Activated T-helper 1 cell treated with anti-CD3 and anti-CD28 coated beads, Interleukin-12 subunit alpha, Interleukin-12 subunit beta, Interleukin-2, Interleukin-4 antibody, amounts not matched to agents 30 ng/mL and 10 ng/mL and 1 ng/mL, durations not matched to agents 14 hours and 24 hours and 36 hours (primary cell): ENCODE measurements at regions not wholly inside any gene's neighbourhood (a gene's known extent, or its start where the extent isn't known, plus 50 kb on each side); places are given as distances from the start of the nearest gene placed in this dataset.

Source experiments
- DNase-seq: peaks from one replicate; pipeline ENCODE4 v3.0.0; 2021; ENCODE audit warnings: low spot score
- H3K27ac Mint-ChIP-seq: one replicate; pipeline ENCODE4 v1.8.0; 2021; ENCODE audit warnings: mild to moderate bottlenecking, mixed read lengths
- H3K27me3 Mint-ChIP-seq: one replicate; pipeline ENCODE4 v1.8.0; 2022; ENCODE audit warnings: mild to moderate bottlenecking, moderate library complexity, mixed read lengths; ENCODE audit not compliant: insufficient read depth
- H3K36me3 Mint-ChIP-seq: one replicate; pipeline ENCODE4 v1.8.0; 2021; ENCODE audit warnings: low read depth, mixed read lengths
- H3K4me1 Mint-ChIP-seq: one replicate; pipeline ENCODE4 v1.8.0; 2021; ENCODE audit warnings: low read depth, mixed read lengths
- H3K4me3 Mint-ChIP-seq: one replicate; pipeline ENCODE4 v1.8.0; 2021; ENCODE audit warnings: mild to moderate bottlenecking, moderate library complexity, mixed read lengths
- H3K9me3 Mint-ChIP-seq: one replicate; pipeline ENCODE4 v1.8.0; 2021; ENCODE audit warnings: mixed read lengths
- intact Hi-C: fragments of 100-400 bp; cut with micrococcal nuclease; formaldehyde crosslinking; loops from one replicate; pipeline ENCODE4 v1.15.1; 2024

GRCh38 chr12:92505254-92506231 lies 197.2 kb upstream of the PLEKHG7 start:
- H3K27me3 Mint-ChIP-seq, result no peaks in the 10 kb centered on the region
- peaks cover 15% of the 10 kb centered on the region for H3K9me3 Mint-ChIP-seq
- peaks cover 47% of the 10 kb centered on the region for H3K4me1 Mint-ChIP-seq
- peak overlapping the region; percentile 77 for H3K4me3 Mint-ChIP-seq
- intact Hi-C loops, result loop anchor here (1.0 to 10.0 kb wide), 7 partner anchors 11 to 1279 kb away; no protein-coding TSS in a partner anchor
- peaks cover 5% of the 10 kb centered on the region for H3K36me3 Mint-ChIP-seq
- DNase-seq, result peak; percentile 13
- peak overlapping the region; percentile 93 for H3K27ac Mint-ChIP-seq

DNA sequence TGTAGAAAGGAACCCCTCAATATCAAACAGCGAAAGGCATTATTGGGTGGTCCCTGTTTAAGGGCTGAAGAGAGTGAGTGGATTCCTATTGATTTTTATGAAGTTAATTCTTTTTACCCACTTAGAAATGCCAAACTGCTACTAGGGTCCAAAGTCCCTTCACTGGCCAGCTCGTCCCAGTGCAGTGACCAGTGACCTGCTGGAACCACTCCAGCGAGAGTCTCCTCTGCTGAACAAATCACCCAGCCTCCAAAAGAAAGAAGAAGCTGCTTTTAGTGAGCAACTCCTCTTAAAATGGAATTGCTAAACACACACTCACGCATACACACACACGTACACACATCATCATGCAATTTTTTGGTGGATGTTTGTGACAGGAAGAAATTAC lies 198.2 kb upstream of the PLEKHG7 start:
- intact Hi-C loops, result loop anchor here (5.0 to 10.0 kb wide), 2 partner anchors 423 to 1280 kb away; partner anchors contain the start of gene EEA1
- Mint-ChIP-seq H3K27me3 (no peaks in the 10 kb centered on the region), H3K27ac (no peak overlapping the region), H3K9me3 (peaks cover 7% of the 10 kb centered on the region), H3K36me3 (peaks cover 1% of the 10 kb centered on the region), H3K4me1 (peaks cover 47% of the 10 kb centered on the region), H3K4me3 (no peak overlapping the region)
- no peak for DNase-seq

- H3K36me3 Mint-ChIP-seq, result peaks cover 1% of the 10 kb centered on the region
- intact Hi-C loops, result loop anchor here (1.0 to 10.0 kb wide), 8 partner anchors 35 to 1281 kb away; partner anchors contain the start of gene EEA1
- H3K27me3 Mint-ChIP-seq, result no peaks in the 10 kb centered on the region
- H3K27ac Mint-ChIP-seq, result peak overlapping the region; percentile 10
- DNase-seq, result no peak
- no peak overlapping the region for H3K4me3 Mint-ChIP-seq
- peaks cover 5% of the 10 kb centered on the region for H3K9me3 Mint-ChIP-seq
- peaks cover 47% of the 10 kb centered on the region for H3K4me1 Mint-ChIP-seq
Measured at GRCh38 chr12:92503971-92504593, 198.7 kb upstream of the PLEKHG7 start.

GRCh38 chr12:92503029-92503931 lies 199.5 kb upstream of the PLEKHG7 start:
- peaks cover 1% of the 10 kb centered on the region for H3K36me3 Mint-ChIP-seq
- no peak for DNase-seq
- peak overlapping the region; percentile 83 for H3K27ac Mint-ChIP-seq
- H3K4me1 Mint-ChIP-seq, result peaks cover 47% of the 10 kb centered on the region
- intact Hi-C loops, result loop anchor here (1.0 to 10.0 kb wide), 8 partner anchors 36 to 1282 kb away; partner anchors contain the start of gene EEA1
- H3K9me3 Mint-ChIP-seq, result peaks cover 5% of the 10 kb centered on the region
- H3K27me3 Mint-ChIP-seq, result no peaks in the 10 kb centered on the region
- H3K4me3 Mint-ChIP-seq, result peak overlapping the region; percentile 32

DNA sequence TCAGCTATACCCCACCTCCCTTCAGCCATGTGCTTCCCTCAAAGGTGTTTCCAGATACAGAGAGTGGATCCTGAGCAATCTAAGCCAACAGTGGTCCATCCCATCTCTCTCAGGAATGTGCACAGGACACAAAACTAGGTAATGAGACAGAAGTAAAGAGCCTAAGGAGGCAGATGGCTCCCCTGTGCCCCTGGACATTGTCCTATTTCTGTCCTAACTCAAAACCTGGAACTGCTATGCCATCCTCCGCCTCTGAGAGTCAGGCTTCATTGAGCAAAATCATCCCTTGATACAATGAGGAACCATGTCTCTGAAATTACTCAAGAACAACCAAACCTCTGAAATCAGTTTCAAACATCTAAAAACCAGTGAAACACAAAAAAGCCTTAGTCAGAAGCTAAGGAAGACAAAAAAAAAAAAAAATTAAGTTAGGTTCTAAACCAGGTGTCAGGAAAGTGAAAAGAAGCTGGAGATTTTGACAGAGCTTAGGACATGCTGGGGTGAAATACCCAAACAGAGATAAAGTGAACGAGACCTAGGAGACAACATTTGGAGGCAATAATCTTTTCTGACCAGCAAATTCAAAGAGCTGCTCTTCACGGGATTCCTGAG lies 200.3 kb upstream of the PLEKHG7 start:
- peaks cover 41% of the 10 kb centered on the region for H3K4me1 Mint-ChIP-seq

GRCh38 chr12:92496790-92497189 lies 206.0 kb upstream of the PLEKHG7 start:
- intact Hi-C loops, result no loop called here
- peaks cover 3% of the 10 kb centered on the region for H3K36me3 Mint-ChIP-seq
- H3K4me1 Mint-ChIP-seq, result peaks cover 20% of the 10 kb centered on the region
- no peak for DNase-seq
- H3K27me3 Mint-ChIP-seq, result no peaks in the 10 kb centered on the region
- peaks cover 10% of the 10 kb centered on the region for H3K9me3 Mint-ChIP-seq
- no peak overlapping the region for H3K4me3 Mint-ChIP-seq
- no peak overlapping the region for H3K27ac Mint-ChIP-seq

More for the DNA sequence above, 200.3 kb upstream of the PLEKHG7 start:
- Mint-ChIP-seq H3K27me3 (no peaks in the 10 kb centered on the region), H3K27ac (peak overlapping the region; percentile 83), H3K36me3 (no peaks in the 10 kb centered on the region), H3K4me3 (peak overlapping the region; percentile 32), H3K9me3 (no peaks in the 10 kb centered on the region)
- DNase-seq, result no peak
- intact Hi-C loops, result loop anchor here (1.0 to 10.0 kb wide), 9 partner anchors 37 to 1282 kb away; partner anchors contain the start of gene EEA1

DNA sequence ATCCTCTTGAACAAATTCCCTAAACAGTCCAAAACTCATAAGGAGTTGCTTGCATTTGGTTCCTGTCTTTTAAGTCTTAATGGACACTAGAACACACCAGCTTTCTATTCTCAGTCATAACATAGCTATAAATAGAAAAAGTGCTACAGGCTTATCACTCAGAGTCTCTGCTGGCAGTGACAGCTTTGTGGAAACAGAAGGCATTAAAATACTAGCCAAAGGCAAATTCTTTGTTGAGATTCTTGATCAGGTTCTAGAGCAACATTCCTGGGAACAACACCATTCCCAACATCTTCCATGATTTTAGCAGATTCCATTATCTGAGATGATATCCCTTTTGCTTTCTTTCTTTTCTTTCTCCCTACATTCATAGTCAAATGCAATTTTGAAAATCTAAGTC lies 207.7 kb upstream of the PLEKHG7 start:
- H3K36me3 Mint-ChIP-seq, result peaks cover 6% of the 10 kb centered on the region
- H3K9me3 Mint-ChIP-seq, result peaks cover 14% of the 10 kb centered on the region
- no peak overlapping the region for H3K27ac Mint-ChIP-seq
- no peak for DNase-seq
- H3K4me1 Mint-ChIP-seq, result peaks cover 20% of the 10 kb centered on the region
- intact Hi-C loops, result no loop called here
- no peak overlapping the region for H3K4me3 Mint-ChIP-seq
- H3K27me3 Mint-ChIP-seq, result no peaks in the 10 kb centered on the region

- Mint-ChIP-seq H3K4me1 (peaks cover 23% of the 10 kb centered on the region), H3K27ac (peak overlapping the region; percentile 57), H3K36me3 (peaks cover 6% of the 10 kb centered on the region), H3K9me3 (peaks cover 22% of the 10 kb centered on the region), H3K4me3 (no peak overlapping the region), H3K27me3 (no peaks in the 10 kb centered on the region)
- intact Hi-C loops, result no loop called here
- DNase-seq, result no peak
Measured at GRCh38 chr12:92493816-92494215, 209.0 kb upstream of the PLEKHG7 start.

DNA sequence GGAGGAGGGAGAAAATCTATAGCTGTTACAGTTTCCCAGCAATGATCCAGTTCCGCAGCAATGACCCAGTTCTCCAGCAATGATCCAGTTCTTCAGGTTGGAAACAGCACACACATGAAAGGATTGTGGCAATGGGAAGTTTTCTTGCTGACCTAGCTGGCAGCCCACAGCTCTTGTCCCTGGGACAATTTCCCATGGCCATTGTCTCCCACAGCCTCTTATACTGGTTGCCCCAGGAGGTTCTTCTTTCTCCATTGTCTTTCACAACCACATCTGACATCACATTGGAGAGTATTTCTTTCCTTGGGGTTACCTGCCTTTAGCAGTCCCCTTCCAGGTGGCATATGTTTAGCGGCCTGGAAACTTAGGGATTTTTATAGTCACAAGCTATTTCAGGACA lies 209.8 kb upstream of the PLEKHG7 start:
- Mint-ChIP-seq H3K27me3 (no peaks in the 10 kb centered on the region), H3K4me1 (peaks cover 31% of the 10 kb centered on the region), H3K9me3 (peaks cover 26% of the 10 kb centered on the region), H3K27ac (no peak overlapping the region), H3K36me3 (peaks cover 6% of the 10 kb centered on the region), H3K4me3 (no peak overlapping the region)
- DNase-seq, result no peak
- intact Hi-C loops, result no loop called here

- peaks cover 31% of the 10 kb centered on the region for H3K4me1 Mint-ChIP-seq
- DNase-seq, result no peak
- intact Hi-C loops, result no loop called here
- H3K27me3 Mint-ChIP-seq, result no peaks in the 10 kb centered on the region
- peaks cover 26% of the 10 kb centered on the region for H3K9me3 Mint-ChIP-seq
- H3K36me3 Mint-ChIP-seq, result peaks cover 6% of the 10 kb centered on the region
- H3K27ac Mint-ChIP-seq, result no peak overlapping the region
- no peak overlapping the region for H3K4me3 Mint-ChIP-seq
Measured at GRCh38 chr12:92492291-92492690, 210.5 kb upstream of the PLEKHG7 start.

DNA sequence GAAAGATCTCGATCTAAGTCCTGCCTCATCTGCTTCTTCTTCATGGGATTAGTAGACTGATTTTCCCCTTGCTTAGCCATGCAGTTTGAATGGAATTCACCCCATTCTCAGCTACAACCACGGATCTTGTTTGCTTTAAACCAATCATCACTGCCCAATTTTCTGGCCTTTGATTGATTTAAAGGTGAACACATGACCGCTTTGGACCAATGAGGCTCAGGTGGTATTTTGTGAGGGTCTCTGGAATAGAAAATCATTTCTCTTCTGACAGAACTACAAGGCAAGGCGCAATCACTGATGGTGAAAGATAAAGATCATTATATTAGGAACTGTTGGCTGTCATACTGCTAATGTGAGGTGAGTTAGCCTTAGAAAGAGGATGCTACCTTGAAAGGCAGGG lies 213.0 kb upstream of the PLEKHG7 start:
- H3K4me3 Mint-ChIP-seq, result no peak overlapping the region
- peaks cover 26% of the 10 kb centered on the region for H3K9me3 Mint-ChIP-seq
- no peak for DNase-seq
- H3K27me3 Mint-ChIP-seq, result no peaks in the 10 kb centered on the region
- H3K27ac Mint-ChIP-seq, result no peak overlapping the region
- intact Hi-C loops, result no loop called here
- peaks cover 40% of the 10 kb centered on the region for H3K4me1 Mint-ChIP-seq
- peaks cover 11% of the 10 kb centered on the region for H3K36me3 Mint-ChIP-seq

GRCh38 chr12:92488735-92489134 lies 214.1 kb upstream of the PLEKHG7 start:
- intact Hi-C loops, result no loop called here
- no peak for DNase-seq
- H3K27ac Mint-ChIP-seq, result no peak overlapping the region

More at GRCh38 chr12:92488735-92489134, 214.1 kb upstream of the PLEKHG7 start:
- Mint-ChIP-seq H3K9me3 (peaks cover 26% of the 10 kb centered on the region), H3K27me3 (no peaks in the 10 kb centered on the region), H3K4me3 (no peak overlapping the region), H3K36me3 (peaks cover 11% of the 10 kb centered on the region), H3K4me1 (peaks cover 32% of the 10 kb centered on the region)
